Mesenchymal stem cell (in vitro differentiated cells and primary cell): ENCODE measurements at regions not wholly inside any gene's neighbourhood (a gene's known extent, or its start where the extent isn't known, plus 50 kb on each side); places are given as distances from the start of the nearest gene placed in this dataset.

ENCODE experiments used
- DNase-seq: peaks from one replicate; pipeline ENCODE4 v3.0.0-alpha.2; 2013
- H2AFZ ChIP-seq: one replicate; pipeline ENCODE4 v1.6.1; 2013; ENCODE audit warnings: low read depth, mild to moderate bottlenecking, control low read depth, inconsistent platforms, low read length, moderate library complexity
- H2AK5ac ChIP-seq: 2 replicates; pipeline ENCODE4 v1.6.1; 2013; ENCODE audit warnings: low read length, moderate library complexity, mild to moderate bottlenecking, inconsistent platforms; ENCODE audit not compliant: severe bottlenecking
- H2BK120ac ChIP-seq: one replicate; pipeline ENCODE4 v1.6.1; 2013; ENCODE audit warnings: low read depth, mild to moderate bottlenecking, inconsistent platforms, low read length, moderate library complexity
- H2BK12ac ChIP-seq, 2 experiments: one replicate each; pipeline ENCODE4 v1.6.1; 2013; ENCODE audit warnings: inconsistent platforms in 2 of 2, low read length in 2 of 2, mild to moderate bottlenecking in 2 of 2, moderate library complexity in 2 of 2, control low read depth in 1 of 2
- H2BK15ac ChIP-seq: one replicate; pipeline ENCODE4 v1.6.1; 2013; ENCODE audit warnings: mild to moderate bottlenecking, low read depth, inconsistent platforms; ENCODE audit not compliant: poor library complexity, severe bottlenecking
- H2BK5ac ChIP-seq: 2 replicates; pipeline ENCODE4 v1.6.1; 2013; ENCODE audit warnings: low read depth, mild to moderate bottlenecking, low read length, control low read depth, inconsistent platforms; ENCODE audit not compliant: poor library complexity, severe bottlenecking
- H3K14ac ChIP-seq, 2 experiments: one replicate each; pipeline ENCODE4 v1.6.1; 2013; ENCODE audit warnings: inconsistent platforms in 2 of 2, low read length in 2 of 2, control low read depth in 1 of 2, mild to moderate bottlenecking in 1 of 2, moderate library complexity in 1 of 2
- H3K18ac ChIP-seq, 2 experiments: one replicate each; pipeline ENCODE4 v1.6.1; 2013; ENCODE audit warnings: inconsistent platforms in 2 of 2, low read length in 2 of 2, control low read depth in 1 of 2, low read depth in 1 of 2, mild to moderate bottlenecking in 1 of 2
- H3K23ac ChIP-seq, 2 experiments: one replicate each; pipeline ENCODE4 v1.6.1; 2013; ENCODE audit warnings: inconsistent platforms in 2 of 2, low read length in 2 of 2, mild to moderate bottlenecking in 2 of 2, moderate library complexity in 2 of 2, control low read depth in 1 of 2
- H3K27ac ChIP-seq: 2 replicates; pipeline ENCODE4 v1.5.1; 2013; ENCODE audit warnings: mild to moderate bottlenecking, moderate library complexity, low read length, control low read depth, inconsistent platforms; ENCODE audit not compliant: poor library complexity, severe bottlenecking
- H3K27me3 ChIP-seq, 2 experiments: 2 replicates each; pipeline versions ENCODE4 v1.6.1 to v1.7.0; 2013; ENCODE audit warnings: low read length in 2 of 2, mild to moderate bottlenecking in 2 of 2, moderate library complexity in 2 of 2, control low read depth in 1 of 2, inconsistent platforms in 1 of 2; ENCODE audit not compliant: control insufficient read depth in 1 of 2, insufficient read depth in 1 of 2
- H3K36me3 ChIP-seq, 2 experiments: 2 replicates each; pipeline versions ENCODE4 v1.6.1 to v1.7.0; 2013; ENCODE audit warnings: low read length in 2 of 2, control low read depth in 1 of 2, inconsistent platforms in 1 of 2, low read depth in 1 of 2, mild to moderate bottlenecking in 1 of 2; ENCODE audit not compliant: insufficient read depth in 2 of 2, control insufficient read depth in 1 of 2
- H3K4ac ChIP-seq, 2 experiments: one replicate each; pipeline ENCODE4 v1.6.1; 2013; ENCODE audit warnings: inconsistent platforms in 2 of 2, low read length in 2 of 2, mild to moderate bottlenecking in 2 of 2, moderate library complexity in 2 of 2, control low read depth in 1 of 2, low read depth in 1 of 2
- H3K4me1 ChIP-seq: 2 replicates; pipeline ENCODE4 v1.6.1; 2013; ENCODE audit warnings: low read depth, low read length, control low read depth; ENCODE audit not compliant: control insufficient read depth, insufficient read depth
- H3K4me2 ChIP-seq: 2 replicates; pipeline ENCODE4 v1.6.1; 2013; ENCODE audit warnings: low read length, mild to moderate bottlenecking, inconsistent platforms; ENCODE audit not compliant: poor library complexity, severe bottlenecking
- H3K4me3 ChIP-seq, 2 experiments: 2 replicates each; pipeline versions ENCODE4 v1.5.1 to v1.7.0; 2013; ENCODE audit warnings: low read length in 2 of 2, mild to moderate bottlenecking in 2 of 2, control low read depth in 1 of 2, low read depth in 1 of 2; ENCODE audit not compliant: insufficient read depth in 1 of 2
- H3K79me1 ChIP-seq: replicated peaks from 2 replicates; pipeline ENCODE4 v1.6.1; 2013; ENCODE audit warnings: mild to moderate bottlenecking, control low read depth, low read length, inconsistent platforms; ENCODE audit not compliant: poor library complexity, severe bottlenecking
- H3K9ac ChIP-seq: 2 replicates; pipeline ENCODE4 v1.7.0; 2013; ENCODE audit warnings: mild to moderate bottlenecking, low read length, moderate library complexity
- H3K9me3 ChIP-seq: 2 replicates; pipeline ENCODE4 v1.7.0; 2013; ENCODE audit warnings: mild to moderate bottlenecking, low read length; ENCODE audit not compliant: control insufficient read depth
- H4K8ac ChIP-seq: one replicate; pipeline ENCODE4 v1.6.1; 2013; ENCODE audit warnings: inconsistent platforms, mild to moderate bottlenecking, low read length, moderate library complexity
- H4K91ac ChIP-seq: one replicate; pipeline ENCODE4 v1.6.1; 2013; ENCODE audit warnings: mild to moderate bottlenecking, low read length, inconsistent platforms
- WGBS: methylation state at CpG from one replicate; pipeline ENCODE4 v1.1.7; 2013; ENCODE audit warnings: mixed read lengths; 5-methylcytosine and 5-hydroxymethylcytosine counted together

- Histone ChIP-seq H2AFZ (no peak overlapping the region), H3K4me2 (no peak overlapping the region), H2BK120ac (no peak overlapping the region), H3K23ac (no peak overlapping the region), H2BK5ac (no peak overlapping the region), H3K18ac (no peak overlapping the region), H3K27ac (no peak overlapping the region), H3K27me3 (no peaks in the 10 kb centered on the region), H2AK5ac (no peak overlapping the region), H3K36me3 (no peaks in the 10 kb centered on the region), H3K14ac (no peak overlapping the region), H2BK12ac (no peak overlapping the region), H3K4me1 (peaks cover 2% of the 10 kb centered on the region), H2BK15ac (no peak overlapping the region), H3K9me3 (no peaks in the 10 kb centered on the region), H3K4me3 (no peak overlapping the region), H3K4ac (no peak overlapping the region), H4K91ac (no peak overlapping the region), H3K9ac (no peak overlapping the region), H4K8ac (no peak overlapping the region), H3K79me1 (no peaks in the 10 kb centered on the region)
- no peak for DNase-seq
- 96% methylated on average over 3 of the region's 3 CpGs for WGBS
Observed at GRCh38 chr5:74401946-74402320, 238.6 kb downstream of the ENC1 start.

- no peak overlapping the region for H3K4me2 ChIP-seq
- 94% methylated on average over 2 of the region's 2 CpGs for WGBS
Observed at GRCh38 chr5:74401281-74401945, 239.1 kb downstream of the ENC1 start.

DNA sequence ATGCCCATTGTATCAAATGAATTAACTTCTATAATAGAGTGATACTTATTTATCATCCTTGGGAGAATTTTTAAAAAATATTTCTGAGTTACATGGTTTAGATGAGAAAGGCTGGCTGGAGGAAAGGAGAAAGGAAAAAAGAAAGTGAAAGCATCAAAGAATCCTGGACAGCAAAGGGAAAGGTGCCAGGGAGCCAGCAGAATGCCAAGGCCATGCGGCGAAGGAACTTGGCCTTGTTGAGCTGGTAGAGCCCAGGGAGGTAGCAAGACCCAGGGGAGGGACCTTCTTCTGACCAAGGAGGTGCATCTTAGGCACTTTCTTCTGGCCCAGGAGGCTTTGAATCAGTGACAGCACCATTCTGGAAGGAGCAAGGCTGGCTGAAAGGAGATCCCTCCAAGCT, 240.5 kb downstream of the ENC1 start:
- no peaks in the 10 kb centered on the region for H3K9me3 ChIP-seq
- H2BK12ac ChIP-seq = no peak overlapping the region
- H3K4me1 ChIP-seq = peaks cover 3% of the 10 kb centered on the region
- no peak overlapping the region for H2BK15ac ChIP-seq
- H4K91ac ChIP-seq = no peak overlapping the region
- H3K18ac ChIP-seq = no peak overlapping the region
- no peak overlapping the region for H3K9ac ChIP-seq
- H3K79me1 ChIP-seq = no peaks in the 10 kb centered on the region
- H3K27me3 ChIP-seq = no peaks in the 10 kb centered on the region
- no peak overlapping the region for H2AK5ac ChIP-seq
- no peak overlapping the region for H3K14ac ChIP-seq
- peak overlapping the region in 1 of 2 experiments; percentile 63 for H3K4ac ChIP-seq
- no peaks in the 10 kb centered on the region for H3K36me3 ChIP-seq
- 97% methylated on average over 2 of the region's 2 CpGs for WGBS
- no peak overlapping the region for H4K8ac ChIP-seq
- H2BK120ac ChIP-seq = no peak overlapping the region
- H3K23ac ChIP-seq = no peak overlapping the region
- no peak overlapping the region for H2BK5ac ChIP-seq
- H3K4me2 ChIP-seq = no peak overlapping the region
- peak overlapping the region; percentile 47 for H2AFZ ChIP-seq
- DNase-seq = no peak
- H3K27ac ChIP-seq = no peak overlapping the region
- H3K4me3 ChIP-seq = no peak overlapping the region

More at GRCh38 chr5:74401281-74401945, 239.1 kb downstream of the ENC1 start:
- no peak overlapping the region for H2AFZ ChIP-seq
- no peaks in the 10 kb centered on the region for H3K9me3 ChIP-seq
- H2BK120ac ChIP-seq = no peak overlapping the region
- H3K4me3 ChIP-seq = no peak overlapping the region
- H2BK5ac ChIP-seq = no peak overlapping the region
- H3K79me1 ChIP-seq = no peaks in the 10 kb centered on the region
- H3K27me3 ChIP-seq = no peaks in the 10 kb centered on the region
- H3K9ac ChIP-seq = peak overlapping the region; percentile 66
- H3K14ac ChIP-seq = no peak overlapping the region
- H3K27ac ChIP-seq = no peak overlapping the region
- peak overlapping the region in 1 of 2 experiments; percentile 59 for H3K23ac ChIP-seq
- no peak for DNase-seq
- H3K18ac ChIP-seq = no peak overlapping the region
- H2AK5ac ChIP-seq = peak overlapping the region; percentile 51
- no peak overlapping the region for H2BK15ac ChIP-seq
- no peak overlapping the region for H4K8ac ChIP-seq
- H4K91ac ChIP-seq = no peak overlapping the region
- no peak overlapping the region for H3K4ac ChIP-seq
- H3K4me1 ChIP-seq = peaks cover 2% of the 10 kb centered on the region
- H3K36me3 ChIP-seq = no peaks in the 10 kb centered on the region
- H2BK12ac ChIP-seq = peak overlapping the region in 1 of 2 experiments; percentile 31

- Histone ChIP-seq H3K14ac (no peak overlapping the region), H3K4me1 (peaks cover 7% of the 10 kb centered on the region), H3K79me1 (no peaks in the 10 kb centered on the region), H3K36me3 (no peaks in the 10 kb centered on the region), H3K27me3 (no peaks in the 10 kb centered on the region), H3K4ac (no peak overlapping the region), H3K9me3 (no peaks in the 10 kb centered on the region), H2AK5ac (no peak overlapping the region), H2BK5ac (no peak overlapping the region), H3K4me3 (no peak overlapping the region), H3K18ac (no peak overlapping the region), H2BK15ac (no peak overlapping the region), H4K8ac (no peak overlapping the region), H2AFZ (no peak overlapping the region), H2BK120ac (no peak overlapping the region), H2BK12ac (no peak overlapping the region), H3K27ac (no peak overlapping the region), H4K91ac (no peak overlapping the region), H3K23ac (no peak overlapping the region), H3K4me2 (no peak overlapping the region), H3K9ac (no peak overlapping the region)
- 77% methylated on average over 10 of the region's 10 CpGs for WGBS
- no peak for DNase-seq
Observed at GRCh38 chr5:74396913-74397622, 243.5 kb downstream of the ENC1 start.
